ENCODE measurements at regions not wholly inside any gene's neighbourhood (a gene's known extent, or its start where the extent isn't known, plus 50 kb on each side); places are given as distances from the start of the nearest gene placed in this dataset.

DNA sequence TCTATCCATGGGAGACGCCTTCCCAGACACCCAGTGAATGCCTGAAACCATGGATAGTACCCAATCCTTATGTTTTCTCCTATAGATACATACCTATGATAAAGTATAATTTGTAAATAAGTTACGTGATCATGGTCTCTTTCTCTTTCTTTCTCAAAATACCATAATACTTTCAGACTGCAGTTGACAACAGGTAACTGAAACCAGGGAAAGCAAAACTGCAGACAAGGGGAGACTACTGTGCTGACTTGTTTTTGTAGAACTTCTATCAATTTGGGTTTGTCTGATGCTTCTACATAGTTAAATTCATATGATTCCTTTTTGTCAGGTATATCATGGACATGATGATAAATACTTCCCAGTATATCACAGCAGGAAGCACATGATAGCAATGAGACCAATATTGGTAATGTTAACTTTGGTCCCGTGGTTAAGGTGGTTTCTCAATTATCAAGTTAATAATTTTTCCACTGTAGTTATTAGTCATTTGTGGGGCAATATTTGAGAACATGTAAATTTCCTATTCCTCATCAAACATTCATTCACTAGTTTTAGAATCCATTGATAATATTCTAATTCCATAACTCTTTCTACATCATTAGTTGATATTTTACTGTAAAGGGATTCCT is 298.0 kb upstream of the TET2 start:
- TF ChIP-seq, protein P1, sequence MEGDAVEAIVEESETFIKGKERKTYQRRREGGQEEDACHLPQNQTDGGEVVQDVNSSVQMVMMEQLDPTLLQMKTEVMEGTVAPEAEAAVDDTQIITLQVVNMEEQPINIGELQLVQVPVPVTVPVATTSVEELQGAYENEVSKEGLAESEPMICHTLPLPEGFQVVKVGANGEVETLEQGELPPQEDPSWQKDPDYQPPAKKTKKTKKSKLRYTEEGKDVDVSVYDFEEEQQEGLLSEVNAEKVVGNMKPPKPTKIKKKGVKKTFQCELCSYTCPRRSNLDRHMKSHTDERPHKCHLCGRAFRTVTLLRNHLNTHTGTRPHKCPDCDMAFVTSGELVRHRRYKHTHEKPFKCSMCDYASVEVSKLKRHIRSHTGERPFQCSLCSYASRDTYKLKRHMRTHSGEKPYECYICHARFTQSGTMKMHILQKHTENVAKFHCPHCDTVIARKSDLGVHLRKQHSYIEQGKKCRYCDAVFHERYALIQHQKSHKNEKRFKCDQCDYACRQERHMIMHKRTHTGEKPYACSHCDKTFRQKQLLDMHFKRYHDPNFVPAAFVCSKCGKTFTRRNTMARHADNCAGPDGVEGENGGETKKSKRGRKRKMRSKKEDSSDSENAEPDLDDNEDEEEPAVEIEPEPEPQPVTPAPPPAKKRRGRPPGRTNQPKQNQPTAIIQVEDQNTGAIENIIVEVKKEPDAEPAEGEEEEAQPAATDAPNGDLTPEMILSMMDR (IDR thresholded peaks at IDR 0.05; ENCODE audit: low read depth, low read length, missing control alignments): no peak
- H3K4me3 ChIP-seq (replicated peaks; ENCODE audit: low read depth, low read length): no peak overlapping the region
- DNase-seq (ENCODE audit: extremely low read depth, low read depth): no peak

DNA sequence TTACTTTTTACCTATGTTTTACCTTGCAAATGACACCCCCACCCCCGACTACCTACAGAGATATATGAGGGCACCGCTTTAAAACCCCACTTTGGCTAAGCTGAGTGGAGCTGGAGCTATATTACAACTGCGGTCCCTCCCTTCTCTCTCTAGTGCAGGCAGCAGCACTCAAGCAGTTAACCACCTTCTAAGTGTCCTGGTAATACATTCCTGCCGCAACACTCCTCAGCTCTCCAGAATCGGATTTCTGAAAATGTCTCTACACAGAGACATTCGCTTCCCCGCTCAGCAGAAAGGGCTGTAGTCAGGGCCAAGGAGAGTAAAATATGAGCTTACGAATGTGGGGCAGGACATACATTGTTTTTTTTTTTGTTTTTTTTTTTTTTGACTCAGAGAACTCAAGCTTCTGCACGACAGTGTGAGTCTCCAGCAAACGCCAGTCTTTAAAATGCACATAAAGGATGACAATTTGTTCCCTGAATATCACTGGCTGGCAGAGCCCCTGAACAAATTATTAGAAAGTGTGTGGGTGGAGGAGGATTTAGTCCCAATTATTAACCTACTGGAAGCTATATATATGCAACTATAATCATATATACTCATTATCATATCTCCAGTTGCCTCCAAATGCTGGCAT is 287.0 kb upstream of the TET2 start:
- no peak overlapping the region for H3K4me3 ChIP-seq (replicated peaks; ENCODE audit: low read depth, low read length)
- TF ChIP-seq, protein P1 (IDR thresholded peaks at IDR 0.05; ENCODE audit: low read depth, low read length, missing control alignments): no peak
- no peak for DNase-seq (ENCODE audit: extremely low read depth, low read depth)

DNA sequence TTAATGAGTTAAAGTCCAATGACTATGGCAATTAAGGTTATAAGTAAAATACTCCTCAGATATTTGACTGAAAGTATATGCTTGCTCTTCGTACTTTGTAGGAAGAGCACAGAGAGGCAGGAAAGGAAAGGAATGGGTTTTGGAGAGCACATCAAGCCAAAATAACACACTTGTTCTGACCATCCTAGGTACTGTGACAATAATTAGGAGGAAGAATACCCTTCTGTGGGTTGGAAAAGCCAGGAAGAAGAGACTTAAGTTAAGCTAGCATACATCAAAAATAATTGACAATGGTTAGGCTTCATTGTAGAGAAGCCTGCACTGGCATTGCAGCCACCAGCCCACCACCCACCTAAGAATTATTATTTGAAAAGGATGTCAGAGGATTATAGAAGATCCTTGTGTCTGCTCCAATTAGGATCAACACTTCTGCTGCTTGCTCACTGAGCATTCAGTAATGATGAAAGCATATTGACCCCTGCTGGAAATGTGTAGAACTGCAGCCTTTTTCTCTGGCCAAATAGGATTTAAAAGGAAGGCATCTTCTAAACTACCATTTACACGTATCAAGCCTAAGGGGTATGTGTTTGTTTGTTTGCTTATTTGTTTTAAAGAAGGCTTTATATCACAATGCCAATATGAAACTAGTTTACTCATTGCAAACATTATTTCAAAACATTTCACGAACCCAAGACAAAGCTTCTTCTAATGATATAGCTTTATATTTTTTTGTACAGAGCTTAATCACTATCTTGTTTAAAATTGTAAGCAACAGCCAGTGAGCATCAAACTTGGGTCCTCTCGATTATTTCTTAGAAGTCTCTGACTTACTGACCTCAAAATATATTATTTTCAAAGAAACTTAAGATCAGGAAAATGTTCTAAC is 286.2 kb upstream of the TET2 start:
- TF ChIP-seq, protein P1 (IDR thresholded peaks at IDR 0.05; ENCODE audit: low read depth, low read length, missing control alignments): peak; percentile 69
- H3K4me3 ChIP-seq (replicated peaks; ENCODE audit: low read depth, low read length): no peak overlapping the region
- peak; percentile 24 for DNase-seq (ENCODE audit: extremely low read depth, low read depth)

DNA sequence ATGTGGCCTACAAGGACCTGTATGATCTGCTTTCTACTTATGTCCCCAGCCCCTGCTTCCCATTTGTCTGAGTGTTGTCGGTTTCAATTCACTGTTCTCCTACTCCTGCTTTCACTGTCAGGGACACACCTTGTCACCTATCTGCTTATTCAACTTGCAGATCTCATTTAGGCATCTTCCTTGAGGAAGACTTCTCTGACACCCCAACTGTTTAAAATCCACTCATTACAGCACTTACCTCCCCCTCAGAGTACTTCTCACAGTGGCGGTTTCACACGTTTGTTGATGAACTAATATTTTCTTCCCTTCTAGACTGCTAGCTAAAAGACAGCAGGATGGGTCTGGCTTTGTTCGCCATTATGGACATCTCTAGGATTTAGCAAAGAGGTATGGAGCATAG is 279.9 kb upstream of the TET2 start:
- TF ChIP-seq, protein P1 (IDR thresholded peaks at IDR 0.05; ENCODE audit: low read depth, low read length, missing control alignments): no peak
- DNase-seq (ENCODE audit: extremely low read depth, low read depth): no peak

DNA sequence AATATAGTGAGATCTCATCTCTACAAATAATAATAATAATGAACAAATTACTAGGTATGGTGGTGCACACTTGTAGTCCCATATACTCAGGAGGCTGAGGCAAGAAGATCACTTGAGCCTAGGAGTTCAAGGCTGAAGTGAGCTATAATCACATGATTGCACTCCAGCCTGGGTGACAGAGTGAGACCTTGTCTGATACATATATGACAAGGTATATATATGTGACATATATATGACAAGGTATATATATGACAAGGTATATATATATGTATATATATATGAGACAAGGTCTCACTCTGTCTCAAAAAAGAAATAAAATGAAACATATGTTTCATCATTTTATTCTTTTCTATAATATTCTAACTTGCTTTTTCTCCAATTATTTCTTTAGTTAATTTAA is 278.1 kb upstream of the TET2 start:
- no peak overlapping the region for H3K4me3 ChIP-seq (replicated peaks; ENCODE audit: low read depth, low read length)
- no peak for DNase-seq (ENCODE audit: extremely low read depth, low read depth)
- TF ChIP-seq, protein P1 (IDR thresholded peaks at IDR 0.05; ENCODE audit: low read depth, low read length, missing control alignments): no peak

More for the DNA sequence above, 279.9 kb upstream of the TET2 start:
- H3K4me3 ChIP-seq (replicated peaks; ENCODE audit: low read depth, low read length): no peak overlapping the region

DNA sequence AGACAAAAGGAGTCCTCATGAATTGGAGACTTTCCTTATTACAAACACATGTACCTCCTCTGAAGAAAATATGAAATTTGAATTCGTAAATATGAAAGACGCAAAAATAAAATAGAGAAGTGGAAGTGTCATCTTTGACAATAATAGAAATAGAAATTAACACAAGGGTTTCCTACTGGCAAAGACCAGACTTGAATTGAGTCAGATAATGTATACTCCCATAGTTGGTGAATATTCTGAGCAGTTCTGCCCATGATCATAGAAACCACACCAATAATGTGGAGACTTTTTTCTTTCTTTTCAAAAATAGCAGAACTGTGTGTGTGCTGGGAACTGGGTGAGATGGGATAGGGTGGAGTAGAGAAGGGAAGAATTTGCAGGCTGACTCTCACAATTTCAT is 277.7 kb upstream of the TET2 start:
- TF ChIP-seq, protein P1 (IDR thresholded peaks at IDR 0.05; ENCODE audit: low read depth, low read length, missing control alignments): no peak
- no peak for DNase-seq (ENCODE audit: extremely low read depth, low read depth)
- H3K4me3 ChIP-seq (replicated peaks; ENCODE audit: low read depth, low read length): no peak overlapping the region
